ENCODE measurements at regions not wholly inside any gene's neighbourhood (a gene's known extent, or its start where the extent isn't known, plus 50 kb on each side); places are given as distances from the start of the nearest gene placed in this dataset.

- TF ChIP-seq POLR2A (IDR thresholded peaks at IDR 0.05) (no peak), CTCF (IDR thresholded peaks at IDR 0.05) (no peak)
Observed at GRCh38 chr3:102295756-102296155, 139.1 kb upstream of the ZPLD1 start.

Data from right lobe of liver (tissue), 4 donors.